ENCODE measurements at regions not wholly inside any gene's neighbourhood (a gene's known extent, or its start where the extent isn't known, plus 50 kb on each side); places are given as distances from the start of the nearest gene placed in this dataset.

DNA sequence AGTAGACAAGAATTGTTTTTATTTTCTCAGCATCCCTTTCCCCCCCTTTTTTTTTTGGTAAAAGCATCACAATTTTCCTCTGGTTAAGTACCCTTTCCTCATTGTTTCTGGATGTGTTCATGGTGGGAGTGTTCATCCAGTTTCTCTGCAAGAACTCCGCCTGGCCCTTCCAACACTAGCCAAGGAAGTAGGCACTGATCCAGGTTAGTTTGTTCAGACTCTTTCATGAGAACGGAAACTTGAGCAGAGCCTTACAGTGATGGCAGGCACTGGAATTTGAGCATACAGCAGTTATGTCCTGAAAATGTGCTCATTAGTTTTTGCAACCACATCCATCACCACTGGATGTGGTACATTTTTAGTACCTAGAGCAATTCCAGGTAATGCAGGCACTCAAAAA lies 336.1 kb upstream of the BOD1L1 start:
- TF ChIP-seq POLR2A (IDR thresholded peaks at IDR 0.05), result no peak
- TF ChIP-seq, protein P1, sequence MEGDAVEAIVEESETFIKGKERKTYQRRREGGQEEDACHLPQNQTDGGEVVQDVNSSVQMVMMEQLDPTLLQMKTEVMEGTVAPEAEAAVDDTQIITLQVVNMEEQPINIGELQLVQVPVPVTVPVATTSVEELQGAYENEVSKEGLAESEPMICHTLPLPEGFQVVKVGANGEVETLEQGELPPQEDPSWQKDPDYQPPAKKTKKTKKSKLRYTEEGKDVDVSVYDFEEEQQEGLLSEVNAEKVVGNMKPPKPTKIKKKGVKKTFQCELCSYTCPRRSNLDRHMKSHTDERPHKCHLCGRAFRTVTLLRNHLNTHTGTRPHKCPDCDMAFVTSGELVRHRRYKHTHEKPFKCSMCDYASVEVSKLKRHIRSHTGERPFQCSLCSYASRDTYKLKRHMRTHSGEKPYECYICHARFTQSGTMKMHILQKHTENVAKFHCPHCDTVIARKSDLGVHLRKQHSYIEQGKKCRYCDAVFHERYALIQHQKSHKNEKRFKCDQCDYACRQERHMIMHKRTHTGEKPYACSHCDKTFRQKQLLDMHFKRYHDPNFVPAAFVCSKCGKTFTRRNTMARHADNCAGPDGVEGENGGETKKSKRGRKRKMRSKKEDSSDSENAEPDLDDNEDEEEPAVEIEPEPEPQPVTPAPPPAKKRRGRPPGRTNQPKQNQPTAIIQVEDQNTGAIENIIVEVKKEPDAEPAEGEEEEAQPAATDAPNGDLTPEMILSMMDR (IDR thresholded peaks at IDR 0.05), result no peak
